ENCODE measurements at regions not wholly inside any gene's neighbourhood (a gene's known extent, or its start where the extent isn't known, plus 50 kb on each side); places are given as distances from the start of the nearest gene placed in this dataset.
A peak's percentile ranks its signal among the peaks of the same experiment; 100 is the strongest.
"Not testable (repeated sequence)": the region's sequence is repeated elsewhere in the genome, so short reads cannot be mapped to it uniquely, and the experiment has no call there.

GRCh38 chrX:118257781-118258180 is 88.1 kb upstream of the WDR44 start:
- no peak for DNase-seq (ENCODE audit: low read depth)

GRCh38 chrX:118259213-118259612 is 86.7 kb upstream of the WDR44 start:
- DNase-seq (ENCODE audit: low read depth): no peak

DNA sequence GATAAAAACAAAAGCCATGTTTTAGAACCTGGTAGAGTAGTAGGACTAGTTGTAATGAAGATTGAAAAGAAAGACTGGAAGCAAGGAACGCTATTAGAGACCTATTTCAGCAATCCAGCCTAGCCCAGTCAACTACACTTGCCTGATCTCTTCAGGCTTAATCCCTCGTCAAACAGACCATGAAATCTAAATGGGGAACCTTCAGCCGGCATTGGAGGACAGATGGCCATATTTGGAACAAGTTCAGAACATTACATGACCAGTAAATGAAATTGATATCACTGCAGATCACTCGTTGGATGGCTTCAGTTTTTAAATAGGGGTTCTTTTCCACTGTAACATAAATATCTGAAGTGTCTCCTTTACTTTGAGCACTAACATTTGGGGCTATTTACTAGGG is 84.8 kb upstream of the WDR44 start:
- no peak for DNase-seq (ENCODE audit: low read depth)

GRCh38 chrX:118271775-118272174 is 74.1 kb upstream of the WDR44 start:
- DNase-seq (ENCODE audit: low read depth): peak; percentile 53

DNA sequence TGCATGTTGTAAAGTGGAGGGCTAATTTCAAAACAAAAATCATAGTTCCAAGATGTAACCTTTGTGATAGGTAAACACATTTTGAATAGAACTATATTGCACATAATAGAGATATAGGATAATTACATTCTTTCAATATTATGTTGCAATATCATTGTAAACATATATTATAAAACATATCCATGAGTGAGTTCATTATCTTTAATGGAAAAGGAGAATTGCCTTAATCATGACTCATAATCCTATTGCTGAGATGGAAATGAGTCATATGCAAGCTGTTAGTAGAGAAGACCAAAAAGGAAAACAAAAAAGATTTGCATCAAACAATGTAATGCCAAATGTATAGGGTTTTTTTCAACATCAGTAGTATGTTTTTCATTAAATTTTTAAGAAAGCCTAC is 73.7 kb upstream of the WDR44 start:
- peak; percentile 14 for DNase-seq (ENCODE audit: low read depth)

GRCh38 chrX:118286066-118286762 is 59.7 kb upstream of the WDR44 start:
- DNase-seq (ENCODE audit: low read depth): no peak

DNA sequence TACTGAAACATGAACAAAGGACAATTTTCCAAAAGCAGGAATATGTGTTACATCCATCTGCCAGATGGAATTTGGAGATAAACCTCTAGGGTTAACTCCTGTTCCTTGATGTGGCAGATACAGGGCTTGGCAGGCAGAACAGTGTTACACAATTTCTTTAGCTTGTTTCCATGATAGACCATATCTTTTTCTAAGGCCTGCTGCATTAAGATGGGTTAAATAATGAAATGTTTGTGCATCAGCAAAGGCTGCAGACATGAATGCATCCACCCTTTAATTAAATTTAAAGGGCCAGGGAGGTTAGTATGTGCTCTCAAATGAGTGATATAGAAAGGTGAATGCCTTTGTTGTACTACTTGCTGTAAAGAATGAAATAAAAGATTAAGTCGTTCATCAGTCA is 50.1 kb upstream of the WDR44 start:
- not testable (repeated sequence) for DNase-seq (ENCODE audit: low read depth)
